ENCODE measurements at regions not wholly inside any gene's neighbourhood (a gene's known extent, or its start where the extent isn't known, plus 50 kb on each side); places are given as distances from the start of the nearest gene placed in this dataset.

DNA sequence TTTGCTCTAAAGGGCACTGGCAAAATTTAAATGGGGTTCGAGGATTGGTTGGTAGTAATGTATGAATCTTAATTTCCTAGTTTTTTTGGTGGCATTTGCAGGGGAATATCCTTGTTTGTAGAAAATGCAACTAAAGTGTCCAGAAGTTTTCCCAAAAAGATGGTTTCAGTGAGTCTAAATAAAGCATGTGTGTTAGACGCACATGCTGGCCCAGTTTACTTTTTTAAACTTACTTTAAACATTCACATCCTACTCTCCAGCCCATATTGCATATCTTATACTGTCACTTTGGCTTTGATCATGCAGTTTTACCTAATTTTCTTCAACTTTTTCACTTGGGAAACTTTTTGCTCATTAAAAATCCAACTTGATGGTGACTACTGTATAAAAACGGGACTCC is 744.0 kb upstream of the CELF2 start:
- no peak for DNase-seq (ENCODE audit: extremely low spot score, insufficient read length, low read depth)
- FAIRE-seq, result no peak

DNA sequence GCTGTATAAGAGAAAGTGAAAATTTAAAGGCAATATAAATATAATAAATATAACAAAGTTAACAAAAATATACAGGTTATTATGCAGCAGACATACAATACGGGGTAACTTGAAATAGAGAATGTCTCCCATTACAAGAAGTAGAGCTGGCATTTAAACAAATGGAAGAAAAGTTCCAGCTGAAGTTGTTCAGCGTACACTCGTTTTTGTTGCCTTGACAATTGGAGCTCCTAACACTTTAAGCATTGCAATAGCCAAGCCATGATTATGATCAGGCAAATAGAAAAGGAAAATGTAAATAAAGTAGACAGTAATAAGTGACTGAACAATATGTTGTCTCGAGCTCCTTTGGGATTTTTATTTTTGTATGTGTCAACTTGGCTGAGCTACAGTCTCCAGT is 737.8 kb upstream of the CELF2 start:
- DNase-seq (ENCODE audit: extremely low spot score, insufficient read length, low read depth) (no peak), FAIRE-seq (no peak)

DNA sequence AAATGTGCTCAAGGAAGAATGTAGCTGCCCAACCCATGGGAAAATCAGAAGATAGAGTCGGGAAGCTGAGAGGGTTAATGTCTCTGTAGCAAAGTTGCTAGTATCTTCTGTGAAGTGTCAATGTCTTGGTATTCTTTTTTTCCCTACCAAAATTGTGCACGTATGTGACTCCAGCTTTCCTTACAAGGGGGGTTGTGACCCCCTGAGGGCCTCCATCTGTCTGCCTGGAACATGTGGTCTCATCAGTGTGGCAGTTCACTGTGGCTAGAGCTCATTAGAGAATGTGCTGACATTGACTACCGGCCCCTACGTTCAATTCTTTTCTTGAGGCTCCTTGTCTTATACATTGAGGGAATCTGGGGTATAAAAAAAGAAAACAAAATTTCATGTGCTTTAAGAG is 725.2 kb upstream of the CELF2 start:
- DNase-seq (ENCODE audit: extremely low spot score, insufficient read length, low read depth), result no peak
- FAIRE-seq, result no peak

DNA sequence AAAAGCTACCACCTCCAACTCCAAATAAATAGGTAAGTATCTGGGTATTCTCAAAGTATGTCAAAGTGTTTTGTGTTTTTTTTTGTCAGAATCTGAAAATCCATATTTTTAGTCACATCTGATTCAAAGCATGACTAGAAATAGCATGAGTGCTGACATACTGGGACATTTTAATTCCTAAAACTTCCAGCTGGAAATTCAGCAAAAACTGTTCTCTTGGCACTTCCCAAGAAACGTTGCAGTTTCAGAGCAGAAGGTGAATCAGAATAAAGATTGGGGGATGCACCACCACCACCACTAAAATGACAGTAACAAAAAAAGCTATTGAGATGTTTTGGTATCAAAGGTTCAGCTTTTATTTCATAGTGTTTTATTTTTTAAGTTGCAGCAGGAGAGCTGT is 724.6 kb upstream of the CELF2 start:
- no peak for FAIRE-seq
- no peak for DNase-seq (ENCODE audit: extremely low spot score, insufficient read length, low read depth)

DNA sequence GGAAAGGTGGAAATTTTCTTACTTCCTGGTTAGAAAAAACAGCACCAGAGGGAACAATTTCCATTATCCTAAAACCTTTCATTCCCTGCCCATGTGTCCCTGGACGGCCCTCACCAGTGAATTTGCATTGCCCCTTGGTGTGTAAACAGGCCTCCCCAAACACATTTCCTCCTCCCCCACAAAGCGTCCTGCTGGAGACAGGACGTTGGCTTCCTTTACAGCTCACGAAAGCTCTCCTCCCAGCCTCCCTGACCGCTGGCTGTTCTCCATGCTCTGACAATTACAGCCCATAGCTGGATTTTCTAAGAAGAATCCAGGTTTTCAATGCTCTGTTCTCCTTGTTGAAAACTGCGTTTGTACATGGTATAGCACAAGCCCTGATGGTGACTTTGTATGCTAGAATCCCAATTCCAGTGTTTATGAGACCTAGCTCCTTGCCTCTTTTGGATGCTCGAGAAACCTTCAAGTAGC is 724.2 kb upstream of the CELF2 start:
- DNase-seq (ENCODE audit: extremely low spot score, insufficient read length, low read depth) (no peak), FAIRE-seq (no peak)

DNA sequence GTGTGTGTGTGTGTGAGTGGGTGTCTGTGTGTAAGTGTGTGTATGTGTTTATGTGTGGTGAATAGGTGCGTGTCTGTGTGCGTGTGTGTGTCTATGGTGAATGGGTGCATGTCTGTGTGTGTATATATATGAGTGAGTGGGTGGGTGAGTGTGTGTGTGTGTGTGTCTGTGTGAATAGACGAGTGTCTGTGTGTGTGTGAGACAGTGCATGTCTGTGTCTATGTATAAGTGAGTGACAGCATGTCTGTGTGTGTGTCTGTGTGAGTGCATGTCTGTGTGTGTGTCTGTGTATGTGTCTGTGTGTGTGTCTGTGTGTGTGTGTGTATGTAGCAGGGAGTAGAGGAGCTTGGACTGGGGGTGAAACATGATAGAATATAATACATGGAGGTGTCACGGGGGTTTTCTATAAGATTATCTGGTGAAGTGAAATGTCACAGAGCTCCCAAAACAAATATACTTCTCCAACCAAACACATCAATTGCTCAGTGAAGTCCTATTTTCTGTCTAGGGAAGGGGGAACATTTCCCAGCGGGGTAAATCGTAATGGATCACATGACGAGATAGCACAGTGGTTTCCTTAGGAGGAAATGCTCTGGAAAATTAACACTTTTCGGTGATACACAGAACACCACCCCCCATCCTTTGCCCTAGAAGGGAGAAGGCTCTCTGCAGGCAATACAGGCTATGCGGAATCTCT is 723.3 kb upstream of the CELF2 start:
- FAIRE-seq, result no peak
- DNase-seq (ENCODE audit: extremely low spot score, insufficient read length, low read depth), result no peak

DNA sequence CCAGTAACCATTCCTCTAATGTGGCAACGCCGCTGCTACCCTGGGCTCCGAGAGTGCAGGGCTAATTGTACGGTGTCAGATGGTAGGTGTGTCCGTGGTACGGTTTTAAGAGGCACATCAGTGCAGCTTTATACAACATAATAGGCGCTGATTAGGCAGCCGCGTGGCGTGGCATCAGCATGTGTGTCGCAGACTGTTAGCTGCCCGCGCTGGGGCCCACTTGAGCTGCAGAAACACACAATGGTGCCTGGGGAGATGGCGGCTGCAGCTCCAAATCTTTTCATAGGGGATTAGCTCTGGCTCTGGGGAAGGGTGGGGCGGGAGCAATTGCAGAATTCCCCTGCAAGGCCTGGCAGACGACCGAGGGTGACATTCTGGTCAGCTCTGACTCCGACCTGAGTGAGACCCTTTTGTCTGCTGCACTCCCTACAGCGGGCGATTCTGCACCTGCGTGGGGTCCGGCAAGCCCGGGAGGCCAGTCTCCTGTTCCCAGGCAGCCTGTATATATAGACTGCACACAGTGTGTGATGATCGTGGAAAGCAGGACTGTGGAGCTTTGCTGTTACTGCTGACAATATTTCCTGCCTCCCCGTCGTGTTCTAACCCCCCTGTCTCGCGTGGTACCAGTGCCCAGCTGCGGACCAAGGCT is 722.7 kb upstream of the CELF2 start:
- DNase-seq (ENCODE audit: extremely low spot score, insufficient read length, low read depth) (no peak), FAIRE-seq (no peak)

DNA sequence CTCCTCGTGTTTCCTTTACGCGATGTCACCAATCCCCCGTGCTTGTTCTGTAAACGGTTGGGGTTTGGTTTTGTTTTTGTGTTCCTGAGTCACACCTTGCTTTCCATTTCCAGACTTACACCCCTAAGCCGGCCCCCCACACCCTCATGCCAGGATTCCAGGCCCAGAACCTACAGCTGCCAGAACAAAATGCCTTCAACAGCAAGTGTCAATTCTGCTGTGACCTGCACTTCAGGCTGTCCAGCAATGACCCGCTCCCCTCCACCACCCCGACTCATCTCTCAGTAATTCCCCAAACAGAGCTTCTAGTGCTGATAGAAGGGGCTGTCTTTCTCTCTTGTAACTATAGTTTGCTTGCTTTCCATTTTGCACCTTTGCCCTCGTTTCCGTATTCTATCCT is 722.1 kb upstream of the CELF2 start:
- no peak for DNase-seq (ENCODE audit: extremely low spot score, insufficient read length, low read depth)
- no peak for FAIRE-seq

DNA sequence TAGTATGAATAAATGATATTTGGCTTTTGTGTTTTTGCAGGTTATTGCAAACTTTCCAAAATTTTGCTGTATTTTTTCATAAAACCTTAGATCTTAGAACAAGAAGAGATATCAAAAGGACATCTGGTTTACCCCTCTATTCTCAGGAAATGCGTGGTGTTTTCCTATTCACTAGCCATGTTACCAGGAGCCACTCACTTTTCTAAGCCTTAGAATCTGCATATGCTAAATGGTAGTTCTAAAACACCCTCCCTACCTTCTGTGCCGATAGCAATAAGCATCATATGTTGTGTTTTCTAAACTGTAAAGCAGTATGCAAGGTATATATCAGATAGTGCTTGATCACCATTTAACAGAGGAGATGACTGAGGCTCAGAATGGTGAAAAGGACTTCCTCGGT is 715.0 kb upstream of the CELF2 start:
- DNase-seq (ENCODE audit: extremely low spot score, insufficient read length, low read depth), result no peak
- no peak for FAIRE-seq

DNA sequence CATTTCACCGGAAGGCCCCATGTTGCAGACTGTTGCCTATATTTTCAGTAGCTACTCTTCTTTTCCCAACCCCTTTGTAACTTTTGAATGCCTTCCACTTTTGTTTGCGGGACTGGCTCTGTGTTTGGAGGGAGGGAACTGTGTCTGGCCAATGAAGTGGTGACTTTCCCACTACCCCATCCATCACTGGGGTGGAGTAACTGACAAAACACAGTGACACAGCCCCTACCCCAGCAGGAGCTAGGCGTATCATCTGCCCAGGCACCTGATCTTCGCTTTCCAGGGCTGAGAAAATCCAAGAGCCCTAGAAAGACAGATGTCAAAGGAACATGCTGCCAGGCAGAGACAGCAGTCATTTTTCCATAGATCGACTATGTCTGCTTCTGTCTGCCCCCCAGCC is 710.6 kb upstream of the CELF2 start:
- no peak for FAIRE-seq
- DNase-seq (ENCODE audit: extremely low spot score, insufficient read length, low read depth), result no peak

DNA sequence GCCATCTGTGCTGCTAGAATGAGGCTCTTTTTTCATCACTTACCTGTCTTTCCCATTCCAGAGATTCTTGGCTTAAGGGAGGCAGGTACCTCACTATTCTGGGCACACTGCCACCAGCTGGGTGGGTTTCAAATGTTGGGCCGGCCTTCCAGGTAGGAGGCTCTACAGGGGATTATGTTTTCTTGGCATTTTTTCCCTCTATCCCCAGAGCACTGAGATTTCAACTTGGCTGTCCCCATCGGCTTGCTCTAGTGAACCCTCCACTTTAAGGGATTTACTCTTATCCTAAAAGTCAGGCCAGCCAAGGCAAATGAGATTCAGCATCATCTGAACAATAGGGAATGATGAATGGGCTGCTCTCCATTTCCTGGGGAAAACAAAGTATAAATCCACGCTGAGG is 710.1 kb upstream of the CELF2 start:
- no peak for FAIRE-seq
- DNase-seq (ENCODE audit: extremely low spot score, insufficient read length, low read depth), result no peak

DNA sequence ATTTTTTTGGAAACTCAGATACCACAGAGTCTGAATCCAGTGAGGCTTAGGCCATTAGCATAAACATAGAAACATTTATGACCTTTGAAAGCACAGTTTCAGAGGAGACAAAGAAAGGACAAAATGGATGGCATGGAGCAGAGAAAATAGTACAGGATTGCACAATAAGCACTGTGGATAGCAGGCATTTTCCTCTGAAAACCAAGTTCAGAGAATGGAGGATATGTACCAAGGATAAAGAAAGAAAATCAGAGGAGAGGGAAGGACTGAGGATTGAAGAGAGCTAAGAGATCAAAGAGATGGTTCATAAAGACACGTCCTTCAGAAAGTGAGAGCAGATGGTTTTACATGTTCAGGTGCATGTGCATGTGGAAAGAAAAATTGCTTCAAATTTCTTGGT is 707.2 kb upstream of the CELF2 start:
- DNase-seq (ENCODE audit: extremely low spot score, insufficient read length, low read depth) (no peak), FAIRE-seq (no peak)

DNA sequence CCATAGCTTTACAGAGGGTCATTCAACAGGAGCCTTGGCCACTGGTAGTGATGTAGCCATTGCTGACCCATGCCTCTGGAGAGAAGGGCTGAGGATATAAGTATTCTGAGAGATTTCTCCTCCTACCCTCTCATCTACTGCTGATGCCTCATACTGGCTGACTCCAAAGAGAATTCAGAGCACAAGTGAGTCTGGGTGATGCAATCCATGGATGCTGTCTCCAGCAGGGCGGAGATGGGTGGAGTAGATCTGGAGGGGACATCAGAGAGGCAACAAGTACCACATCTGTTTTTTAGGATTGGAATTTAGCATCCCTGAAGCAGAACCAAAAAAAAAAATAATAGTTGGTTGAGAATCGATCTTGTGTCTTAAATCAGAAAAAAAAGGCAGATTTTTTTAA is 705.7 kb upstream of the CELF2 start:
- no peak for FAIRE-seq
- DNase-seq (ENCODE audit: extremely low spot score, insufficient read length, low read depth), result no peak

DNA sequence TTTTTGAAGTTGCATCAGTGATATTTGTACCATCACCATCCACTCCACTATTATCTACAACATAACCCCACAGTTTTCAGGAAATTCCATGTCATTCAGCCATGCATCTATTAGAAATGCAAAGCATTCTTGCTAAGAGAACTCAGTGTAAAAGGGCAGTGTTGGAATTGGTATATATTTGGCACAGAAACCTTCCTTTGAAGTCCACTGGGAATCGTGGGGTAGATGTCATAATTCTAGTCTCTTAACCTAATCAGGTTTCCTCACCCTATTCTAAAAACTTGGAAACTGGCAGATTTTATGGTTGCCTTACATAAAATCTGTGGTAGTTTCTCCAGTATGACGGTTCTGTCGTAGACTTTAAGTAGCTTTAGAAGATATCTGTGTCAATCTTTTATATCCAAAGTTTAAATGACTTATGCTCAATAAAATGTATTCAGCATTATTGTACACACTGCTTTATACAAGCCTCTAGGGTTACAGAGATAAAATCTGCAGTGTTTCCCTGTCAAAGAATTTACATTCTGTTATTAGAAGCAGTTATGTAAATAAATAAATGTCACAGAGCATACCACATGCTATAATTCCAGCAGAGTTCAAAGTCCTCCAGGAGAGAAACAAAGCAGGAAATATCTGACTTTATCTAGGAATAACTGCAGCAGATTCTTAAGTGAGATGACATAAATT is 704.4 kb upstream of the CELF2 start:
- FAIRE-seq (no peak), DNase-seq (ENCODE audit: extremely low spot score, insufficient read length, low read depth) (no peak)

DNA sequence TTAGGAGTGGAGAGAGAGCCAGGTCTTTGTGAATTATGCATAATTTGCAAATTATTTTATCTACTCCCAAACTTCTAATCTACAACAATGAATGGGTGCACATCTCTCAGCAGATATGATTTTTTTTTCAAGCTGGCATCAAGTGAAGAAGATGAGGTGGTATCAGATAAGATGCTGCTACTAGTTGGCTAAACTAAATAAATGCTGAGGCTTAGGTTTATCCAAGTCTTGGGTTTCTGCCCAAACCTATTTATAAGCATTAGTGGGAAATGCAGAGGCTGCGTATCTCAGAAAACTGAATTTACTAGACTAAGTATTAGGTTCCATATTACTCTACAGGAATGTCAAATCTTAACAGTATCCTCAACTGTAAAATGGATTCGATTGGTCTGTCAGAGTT is 703.0 kb upstream of the CELF2 start:
- DNase-seq (ENCODE audit: extremely low spot score, insufficient read length, low read depth) (no peak), FAIRE-seq (no peak)

DNA sequence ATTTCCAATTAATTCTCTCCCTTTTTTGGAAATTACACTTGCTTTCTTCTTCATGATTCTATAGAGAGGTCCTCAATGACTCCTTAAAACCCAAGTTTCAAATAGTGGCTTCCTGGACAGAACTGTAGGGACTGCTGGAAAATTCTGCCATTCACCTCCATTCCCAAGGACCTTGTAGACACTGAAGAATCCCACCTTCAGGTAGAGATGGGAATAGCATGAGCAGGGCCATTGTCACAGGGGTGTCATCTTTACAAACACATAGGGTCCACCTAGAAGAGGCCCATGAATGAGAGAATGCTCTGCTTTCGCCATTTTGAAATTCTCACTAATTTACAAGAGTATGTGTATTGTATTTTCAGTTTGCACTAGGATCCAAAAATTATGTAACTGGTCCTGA is 701.7 kb upstream of the CELF2 start:
- DNase-seq (ENCODE audit: extremely low spot score, insufficient read length, low read depth) (no peak), FAIRE-seq (no peak)

DNA sequence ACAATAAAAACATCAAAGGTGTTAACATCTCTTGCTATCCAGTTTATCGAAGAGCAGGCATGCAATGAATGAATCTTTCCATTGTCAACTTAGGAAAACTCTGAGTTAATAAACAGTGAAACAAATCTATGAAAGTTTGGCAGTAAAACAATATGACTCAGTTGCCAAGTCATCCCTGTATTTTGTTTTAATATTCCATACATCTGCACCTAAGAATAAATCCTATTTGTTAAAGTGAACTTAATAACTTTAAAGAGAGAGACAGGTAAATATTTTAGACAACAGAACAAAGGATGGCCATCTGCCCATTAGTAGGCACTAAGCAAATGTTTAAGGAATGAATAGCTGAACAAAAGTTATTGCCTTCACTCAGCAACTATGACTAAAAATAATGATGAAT is 700.5 kb upstream of the CELF2 start:
- no peak for DNase-seq (ENCODE audit: extremely low spot score, insufficient read length, low read depth)

DNA sequence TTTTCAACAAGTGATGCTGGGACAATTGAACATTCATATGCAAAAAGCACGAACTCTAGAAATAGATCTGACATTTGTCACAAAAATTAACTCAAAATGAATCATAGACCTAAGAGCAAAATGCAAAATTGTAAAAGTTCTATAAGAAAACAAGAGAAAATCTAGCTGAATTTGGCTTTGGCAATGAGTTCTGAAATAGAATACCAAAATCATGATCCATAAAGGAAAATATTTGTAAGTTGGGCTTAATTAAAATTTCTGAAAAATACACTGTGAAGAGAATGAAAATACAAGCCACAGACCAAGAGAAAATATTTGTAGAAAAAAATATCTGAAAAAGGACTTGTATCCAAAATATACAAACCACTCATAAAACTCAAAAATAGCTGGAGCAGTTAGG is 698.8 kb upstream of the CELF2 start:
- no peak for FAIRE-seq
- DNase-seq (ENCODE audit: extremely low spot score, insufficient read length, low read depth), result no peak

More for the DNA sequence above, 700.5 kb upstream of the CELF2 start:
- no peak for FAIRE-seq

DNA sequence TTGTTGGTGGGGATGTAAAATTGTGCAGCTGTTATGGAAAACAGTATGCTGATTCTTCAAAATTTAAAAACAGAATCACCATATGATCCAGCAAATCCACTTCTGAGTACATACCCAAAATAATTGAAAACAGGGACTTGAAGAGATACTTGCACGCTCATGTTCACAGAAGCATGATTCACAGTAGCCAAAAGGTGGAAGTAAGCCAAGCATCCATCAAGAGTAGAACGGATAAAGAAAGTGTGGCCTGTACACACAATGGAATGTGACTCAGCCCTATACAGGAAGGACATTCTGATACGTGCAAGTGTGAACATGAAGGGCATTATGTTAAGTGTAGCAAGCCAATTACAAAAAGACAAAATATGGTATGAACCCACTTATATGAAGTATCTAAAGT is 696.7 kb upstream of the CELF2 start:
- DNase-seq (ENCODE audit: extremely low spot score, insufficient read length, low read depth) (no peak), FAIRE-seq (no peak)

DNA sequence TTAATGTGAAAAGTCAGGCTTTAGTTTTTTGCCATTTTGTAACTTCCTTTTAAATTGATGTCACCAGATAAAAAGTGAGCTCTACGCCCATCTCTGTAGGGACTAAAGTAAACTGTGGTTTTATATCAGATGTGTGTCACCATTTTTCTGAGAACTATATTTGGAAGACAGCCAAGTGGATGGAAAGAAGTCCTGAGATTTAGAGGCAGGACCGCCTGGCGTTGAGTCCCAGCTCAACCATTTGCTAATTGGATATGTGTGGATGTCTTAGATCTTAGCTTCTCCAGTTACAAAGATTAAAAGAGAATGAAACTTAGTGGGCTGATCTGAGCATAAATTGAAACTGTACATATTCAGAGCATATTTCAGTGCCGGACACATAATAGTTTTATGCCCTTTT is 691.6 kb upstream of the CELF2 start:
- DNase-seq (ENCODE audit: extremely low spot score, insufficient read length, low read depth) (no peak), FAIRE-seq (no peak)

DNA sequence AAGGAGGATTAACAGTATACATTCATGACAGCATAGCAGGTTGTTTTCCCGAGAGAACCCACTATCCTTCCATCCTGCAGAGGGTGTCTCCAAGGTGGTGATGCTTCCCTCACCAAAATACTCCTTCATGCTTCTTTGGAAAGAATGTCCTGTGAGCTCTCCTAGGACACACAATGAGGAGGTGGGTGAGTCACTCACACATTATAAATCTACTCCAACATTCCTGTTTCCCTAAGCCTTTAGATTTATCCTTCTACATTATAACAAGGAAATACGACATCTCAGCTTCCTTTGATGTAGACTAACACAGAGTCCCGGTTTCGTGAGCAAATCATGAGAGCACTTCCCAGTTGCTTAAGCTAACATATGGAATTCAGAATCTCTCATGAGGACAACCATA is 689.7 kb upstream of the CELF2 start:
- no peak for DNase-seq (ENCODE audit: extremely low spot score, insufficient read length, low read depth)
- no peak for FAIRE-seq

DNA sequence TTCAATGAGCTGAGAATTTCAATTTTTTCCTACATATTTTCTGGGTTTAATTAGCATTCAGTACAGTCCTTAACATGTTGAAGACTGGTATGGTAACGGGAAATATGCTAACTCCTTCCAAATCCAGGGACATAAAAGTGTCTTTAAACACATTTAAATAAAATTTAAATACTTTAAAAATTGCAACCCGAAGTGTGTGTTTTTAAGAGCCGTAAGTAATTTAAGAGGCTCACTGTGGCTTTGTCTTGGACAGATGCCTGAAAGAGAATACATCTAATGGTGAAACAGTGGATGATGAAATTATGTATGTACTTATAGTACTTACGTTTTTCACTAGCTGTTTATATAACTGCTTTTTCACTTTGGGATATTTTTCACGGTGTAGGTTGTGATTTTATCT is 687.3 kb upstream of the CELF2 start:
- no peak for DNase-seq (ENCODE audit: extremely low spot score, insufficient read length, low read depth)
- no peak for FAIRE-seq

All from GM18507 (cell line).